Ishikawa (cell line): ENCODE measurements at regions not wholly inside any gene's neighbourhood (a gene's known extent, or its start where the extent isn't known, plus 50 kb on each side); places are given as distances from the start of the nearest gene placed in this dataset.

Source experiments
- CEBPB ChIP-seq: IDR thresholded peaks from 2 replicates; pipeline ENCODE4 v1.6.1; 2012
- RAD21 ChIP-seq: IDR thresholded peaks from 2 replicates; pipeline ENCODE4 v1.6.1; 2012; ENCODE audit warnings: low read depth
- TAF1 ChIP-seq: IDR thresholded peaks from 2 replicates; pipeline ENCODE4 v1.6.1; 2012; ENCODE audit warnings: low read depth, mild to moderate bottlenecking
- YY1 ChIP-seq: IDR thresholded peaks from 2 replicates; pipeline ENCODE4 v1.6.1; 2012; ENCODE audit warnings: low read depth

GRCh38 chr6:117008618-117009017, 131.6 kb downstream of the RFX6 start:
- no peak for TF ChIP-seq YY1
- no peak for TF ChIP-seq CEBPB
- no peak for TF ChIP-seq TAF1
- TF ChIP-seq RAD21: no peak
